ENCODE measurements at regions not wholly inside any gene's neighbourhood (a gene's known extent, or its start where the extent isn't known, plus 50 kb on each side); places are given as distances from the start of the nearest gene placed in this dataset.

DNA sequence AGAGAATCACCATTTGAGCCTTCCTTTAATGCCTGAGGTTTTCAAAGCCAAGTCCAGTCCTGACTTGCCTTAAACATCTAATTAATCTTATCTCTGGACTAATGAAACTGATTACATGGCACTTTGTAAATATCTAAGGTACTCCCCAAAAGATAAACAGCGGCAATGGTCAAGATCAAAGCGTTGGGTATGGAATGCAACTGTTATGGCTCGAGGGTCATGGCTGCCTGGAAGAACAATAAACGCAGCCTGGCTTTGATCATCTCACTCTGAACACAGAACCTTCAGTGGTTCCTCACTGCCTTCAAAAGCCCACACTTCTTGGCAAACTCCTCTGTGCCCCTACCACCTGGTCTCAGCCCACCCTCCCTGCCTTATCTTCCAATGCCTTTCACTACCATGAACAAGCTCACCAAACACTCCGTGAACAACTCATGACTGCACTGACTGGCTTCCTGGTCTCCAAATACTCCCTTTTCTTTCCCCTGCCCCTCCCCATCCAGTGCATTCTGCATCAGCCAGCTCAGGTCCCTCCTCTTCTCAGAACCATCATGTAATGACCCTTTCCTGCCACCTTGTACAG is 150.2 kb upstream of the NFE2L3 start:
- TF ChIP-seq, protein P1, sequence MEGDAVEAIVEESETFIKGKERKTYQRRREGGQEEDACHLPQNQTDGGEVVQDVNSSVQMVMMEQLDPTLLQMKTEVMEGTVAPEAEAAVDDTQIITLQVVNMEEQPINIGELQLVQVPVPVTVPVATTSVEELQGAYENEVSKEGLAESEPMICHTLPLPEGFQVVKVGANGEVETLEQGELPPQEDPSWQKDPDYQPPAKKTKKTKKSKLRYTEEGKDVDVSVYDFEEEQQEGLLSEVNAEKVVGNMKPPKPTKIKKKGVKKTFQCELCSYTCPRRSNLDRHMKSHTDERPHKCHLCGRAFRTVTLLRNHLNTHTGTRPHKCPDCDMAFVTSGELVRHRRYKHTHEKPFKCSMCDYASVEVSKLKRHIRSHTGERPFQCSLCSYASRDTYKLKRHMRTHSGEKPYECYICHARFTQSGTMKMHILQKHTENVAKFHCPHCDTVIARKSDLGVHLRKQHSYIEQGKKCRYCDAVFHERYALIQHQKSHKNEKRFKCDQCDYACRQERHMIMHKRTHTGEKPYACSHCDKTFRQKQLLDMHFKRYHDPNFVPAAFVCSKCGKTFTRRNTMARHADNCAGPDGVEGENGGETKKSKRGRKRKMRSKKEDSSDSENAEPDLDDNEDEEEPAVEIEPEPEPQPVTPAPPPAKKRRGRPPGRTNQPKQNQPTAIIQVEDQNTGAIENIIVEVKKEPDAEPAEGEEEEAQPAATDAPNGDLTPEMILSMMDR (IDR thresholded peaks at IDR 0.05; ENCODE audit: unreplicated experiment) = no peak
- Mint-ChIP-seq H3K36me3 (ENCODE audit: insufficient read depth) (no peaks in the 10 kb centered on the region), H3K4me3 (ENCODE audit: low read depth) (no peak overlapping the region), H3K4me1 (ENCODE audit: low read depth) (peaks cover 41% of the 10 kb centered on the region), H3K27ac (peak overlapping the region; percentile 71), H3K9me3 (ENCODE audit: low read depth) (peaks cover 6% of the 10 kb centered on the region), H3K27me3 (no peaks in the 10 kb centered on the region)
- DNase-seq (ENCODE audit: low spot score, unreplicated experiment) = no peak

DNA sequence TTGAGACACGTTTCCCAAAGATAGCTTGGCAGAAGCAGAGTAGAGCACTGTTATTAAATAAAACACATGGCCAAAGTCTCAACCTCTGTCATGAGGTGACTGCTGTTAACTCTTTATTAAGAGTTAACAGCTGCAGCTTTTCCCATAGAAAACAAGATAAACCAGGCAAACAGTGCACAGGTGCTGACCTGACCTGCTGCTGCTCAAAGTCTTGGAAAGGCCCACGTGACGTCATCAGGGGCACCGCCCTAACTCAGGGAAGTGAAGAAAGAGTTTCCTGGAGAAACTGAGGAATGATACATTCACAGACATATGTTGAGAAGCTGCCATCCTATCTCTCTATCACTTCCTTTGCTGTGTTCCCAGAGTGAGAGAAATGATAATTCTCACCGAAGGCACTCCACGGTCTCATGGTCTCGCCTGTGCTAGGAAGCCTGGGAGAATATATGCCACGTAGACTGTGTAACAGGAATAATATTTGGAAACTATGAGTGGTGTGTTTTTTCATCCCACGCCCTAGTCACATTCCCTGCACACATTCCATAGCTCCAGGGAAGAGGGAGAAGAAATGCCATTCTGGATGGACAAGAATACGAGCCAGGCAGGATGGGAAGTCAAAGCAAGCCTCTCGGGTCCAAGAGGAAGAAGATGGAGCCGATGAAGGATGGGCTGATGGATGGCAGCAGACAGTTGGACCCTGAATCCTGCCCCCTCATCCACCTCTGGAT is 146.2 kb upstream of the NFE2L3 start:
- Mint-ChIP-seq H3K27ac (peak overlapping the region; percentile 94), H3K4me3 (ENCODE audit: low read depth) (no peak overlapping the region), H3K27me3 (no peaks in the 10 kb centered on the region), H3K36me3 (ENCODE audit: insufficient read depth) (peaks cover 1% of the 10 kb centered on the region), H3K9me3 (ENCODE audit: low read depth) (peaks cover 10% of the 10 kb centered on the region), H3K4me1 (ENCODE audit: low read depth) (peaks cover 42% of the 10 kb centered on the region)
- TF ChIP-seq, protein P1 (IDR thresholded peaks at IDR 0.05; ENCODE audit: unreplicated experiment) = no peak
- no peak for DNase-seq (ENCODE audit: low spot score, unreplicated experiment)

DNA sequence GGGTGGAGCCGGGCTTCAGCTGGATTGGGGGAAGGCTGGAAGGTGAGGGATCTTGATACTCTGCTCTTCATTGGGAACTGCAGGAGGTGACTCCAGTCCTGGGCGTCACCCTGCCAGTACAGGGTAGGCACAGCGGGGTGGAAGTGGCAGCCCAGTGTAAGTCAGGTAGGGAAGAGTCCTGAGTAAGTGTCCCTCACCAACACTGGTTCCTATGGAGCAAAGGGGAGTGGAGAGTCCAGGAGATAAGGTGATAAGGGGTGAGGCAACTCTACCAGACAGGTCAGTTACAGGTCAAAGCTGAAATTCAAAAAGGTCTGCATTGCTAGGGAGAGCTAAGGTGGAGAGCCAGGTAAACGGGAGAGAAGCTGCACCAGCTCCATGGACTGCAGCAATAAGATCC is 145.6 kb upstream of the NFE2L3 start:
- TF ChIP-seq, protein P1 (IDR thresholded peaks at IDR 0.05; ENCODE audit: unreplicated experiment) = no peak
- no peaks in the 10 kb centered on the region for H3K27me3 Mint-ChIP-seq
- peaks cover 10% of the 10 kb centered on the region for H3K9me3 Mint-ChIP-seq (ENCODE audit: low read depth)
- no peak for DNase-seq (ENCODE audit: low spot score, unreplicated experiment)
- peaks cover 1% of the 10 kb centered on the region for H3K36me3 Mint-ChIP-seq (ENCODE audit: insufficient read depth)
- peak overlapping the region; percentile 4 for H3K27ac Mint-ChIP-seq
- peaks cover 38% of the 10 kb centered on the region for H3K4me1 Mint-ChIP-seq (ENCODE audit: low read depth)
- H3K4me3 Mint-ChIP-seq (ENCODE audit: low read depth) = no peak overlapping the region

DNA sequence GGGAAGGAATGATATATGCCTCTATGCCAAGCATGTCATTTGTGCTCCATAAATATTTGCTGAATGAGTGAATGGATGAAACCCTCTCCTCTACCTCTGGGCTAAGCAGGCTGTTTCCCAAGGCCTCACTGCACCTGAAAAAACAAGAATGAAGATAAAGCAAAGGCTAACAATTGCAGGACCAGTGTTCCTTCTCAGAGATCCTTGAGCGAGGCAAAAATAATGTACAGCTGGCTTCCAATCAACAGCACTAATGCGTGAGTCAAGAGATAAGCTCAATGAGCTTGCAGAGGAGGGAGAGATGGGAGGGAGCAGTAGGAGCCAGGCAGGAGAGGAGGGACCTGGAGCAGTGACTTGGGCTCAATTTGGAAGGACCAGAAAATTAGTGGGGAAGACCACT is 144.5 kb upstream of the NFE2L3 start:
- peaks cover 30% of the 10 kb centered on the region for H3K4me1 Mint-ChIP-seq (ENCODE audit: low read depth)

DNA sequence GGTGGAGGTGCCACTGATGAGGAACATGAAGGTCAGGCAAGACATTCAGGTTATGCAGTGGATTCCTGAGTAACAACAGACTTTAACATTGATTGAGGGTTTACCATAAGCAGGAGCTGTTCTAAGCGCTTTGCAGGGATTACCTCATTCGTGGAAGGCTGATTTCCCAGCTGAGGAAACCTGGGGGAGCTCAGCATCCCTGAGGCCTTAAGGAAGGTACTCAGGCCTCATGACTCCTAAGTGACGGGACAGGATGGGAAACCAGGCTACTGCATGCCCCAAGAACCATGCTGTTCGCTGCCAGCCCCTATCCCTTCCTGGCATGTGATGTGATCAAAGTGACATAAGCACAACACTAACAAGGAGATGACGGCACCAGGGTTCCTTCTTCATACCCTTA is 143.6 kb upstream of the NFE2L3 start:
- TF ChIP-seq, protein P1 (IDR thresholded peaks at IDR 0.05; ENCODE audit: unreplicated experiment) = no peak
- Mint-ChIP-seq H3K4me1 (ENCODE audit: low read depth) (peaks cover 28% of the 10 kb centered on the region), H3K36me3 (ENCODE audit: insufficient read depth) (peaks cover 1% of the 10 kb centered on the region), H3K27ac (peak overlapping the region; percentile 82), H3K27me3 (no peaks in the 10 kb centered on the region), H3K4me3 (ENCODE audit: low read depth) (no peak overlapping the region), H3K9me3 (ENCODE audit: low read depth) (peaks cover 4% of the 10 kb centered on the region)
- no peak for DNase-seq (ENCODE audit: low spot score, unreplicated experiment)

More for the DNA sequence above, 144.5 kb upstream of the NFE2L3 start:
- no peak overlapping the region for H3K4me3 Mint-ChIP-seq (ENCODE audit: low read depth)
- H3K36me3 Mint-ChIP-seq (ENCODE audit: insufficient read depth) = peaks cover 1% of the 10 kb centered on the region
- no peaks in the 10 kb centered on the region for H3K27me3 Mint-ChIP-seq
- H3K27ac Mint-ChIP-seq = peak overlapping the region; percentile 29
- peaks cover 4% of the 10 kb centered on the region for H3K9me3 Mint-ChIP-seq (ENCODE audit: low read depth)
- TF ChIP-seq, protein P1 (IDR thresholded peaks at IDR 0.05; ENCODE audit: unreplicated experiment) = no peak
- no peak for DNase-seq (ENCODE audit: low spot score, unreplicated experiment)

Measured in progenitor cell of endocrine pancreas (in vitro differentiated cells).